ENCODE measurements at regions not wholly inside any gene's neighbourhood (a gene's known extent, or its start where the extent isn't known, plus 50 kb on each side); places are given as distances from the start of the nearest gene placed in this dataset.

DNA sequence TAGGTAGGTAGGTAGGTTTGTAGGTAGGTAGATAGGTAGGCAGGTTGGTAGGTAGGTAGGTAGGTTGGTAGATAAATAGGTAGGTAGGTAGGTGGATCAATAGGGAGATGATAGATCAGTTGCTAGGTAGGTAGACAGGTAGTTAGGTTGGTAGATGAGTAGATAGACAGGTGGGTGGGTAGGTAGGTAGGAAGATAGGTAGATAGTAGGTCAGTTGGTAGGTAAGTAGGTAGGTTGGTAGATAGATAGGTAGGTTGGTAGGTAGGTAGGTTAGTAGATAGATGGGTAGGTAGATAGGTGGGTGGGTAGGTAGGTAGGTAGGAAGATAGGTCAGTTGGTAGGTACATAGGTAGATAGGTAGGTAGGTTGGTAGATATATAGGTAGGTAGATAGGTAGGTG, 72.0 kb upstream of the PDE10A start:
- H3K4me1 Mint-ChIP-seq (ENCODE audit: unreplicated experiment) = no peaks in the 10 kb centered on the region
- TF ChIP-seq, protein P1, sequence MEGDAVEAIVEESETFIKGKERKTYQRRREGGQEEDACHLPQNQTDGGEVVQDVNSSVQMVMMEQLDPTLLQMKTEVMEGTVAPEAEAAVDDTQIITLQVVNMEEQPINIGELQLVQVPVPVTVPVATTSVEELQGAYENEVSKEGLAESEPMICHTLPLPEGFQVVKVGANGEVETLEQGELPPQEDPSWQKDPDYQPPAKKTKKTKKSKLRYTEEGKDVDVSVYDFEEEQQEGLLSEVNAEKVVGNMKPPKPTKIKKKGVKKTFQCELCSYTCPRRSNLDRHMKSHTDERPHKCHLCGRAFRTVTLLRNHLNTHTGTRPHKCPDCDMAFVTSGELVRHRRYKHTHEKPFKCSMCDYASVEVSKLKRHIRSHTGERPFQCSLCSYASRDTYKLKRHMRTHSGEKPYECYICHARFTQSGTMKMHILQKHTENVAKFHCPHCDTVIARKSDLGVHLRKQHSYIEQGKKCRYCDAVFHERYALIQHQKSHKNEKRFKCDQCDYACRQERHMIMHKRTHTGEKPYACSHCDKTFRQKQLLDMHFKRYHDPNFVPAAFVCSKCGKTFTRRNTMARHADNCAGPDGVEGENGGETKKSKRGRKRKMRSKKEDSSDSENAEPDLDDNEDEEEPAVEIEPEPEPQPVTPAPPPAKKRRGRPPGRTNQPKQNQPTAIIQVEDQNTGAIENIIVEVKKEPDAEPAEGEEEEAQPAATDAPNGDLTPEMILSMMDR (IDR thresholded peaks at IDR 0.05; ENCODE audit: unreplicated experiment) = no peak
- no peak overlapping the region for H3K4me3 Mint-ChIP-seq (ENCODE audit: unreplicated experiment)
- H3K27me3 Mint-ChIP-seq (ENCODE audit: unreplicated experiment) = peaks cover 2% of the 10 kb centered on the region
- H3K36me3 Mint-ChIP-seq (ENCODE audit: low read depth, unreplicated experiment) = peaks cover 3% of the 10 kb centered on the region
- no peak overlapping the region for H3K27ac Mint-ChIP-seq (ENCODE audit: unreplicated experiment)
- no peak for DNase-seq (ENCODE audit: low spot score)
- no peaks in the 10 kb centered on the region for H3K9me3 Mint-ChIP-seq (ENCODE audit: unreplicated experiment)

DNA sequence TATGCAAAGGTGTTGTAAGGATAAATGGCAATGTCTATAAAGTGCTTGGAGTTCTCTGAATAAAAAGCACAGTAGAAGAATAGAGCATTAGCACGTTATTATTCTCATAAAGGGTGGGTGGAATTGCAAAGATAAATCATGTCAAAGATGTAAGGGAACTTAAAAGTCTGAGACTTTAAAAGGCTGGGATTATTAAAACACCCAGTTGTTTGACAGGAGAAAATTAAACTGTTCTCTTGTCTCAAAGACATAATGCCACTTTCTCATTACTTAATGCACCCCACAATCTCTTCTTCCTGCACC, 70.4 kb upstream of the PDE10A start:
- H3K27me3 Mint-ChIP-seq (ENCODE audit: unreplicated experiment) = peaks cover 2% of the 10 kb centered on the region
- no peaks in the 10 kb centered on the region for H3K4me1 Mint-ChIP-seq (ENCODE audit: unreplicated experiment)
- no peak for DNase-seq (ENCODE audit: low spot score)
- no peak overlapping the region for H3K4me3 Mint-ChIP-seq (ENCODE audit: unreplicated experiment)
- TF ChIP-seq, protein P1 (IDR thresholded peaks at IDR 0.05; ENCODE audit: unreplicated experiment) = no peak
- peaks cover 3% of the 10 kb centered on the region for H3K36me3 Mint-ChIP-seq (ENCODE audit: low read depth, unreplicated experiment)
- H3K27ac Mint-ChIP-seq (ENCODE audit: unreplicated experiment) = no peak overlapping the region
- no peaks in the 10 kb centered on the region for H3K9me3 Mint-ChIP-seq (ENCODE audit: unreplicated experiment)

DNA sequence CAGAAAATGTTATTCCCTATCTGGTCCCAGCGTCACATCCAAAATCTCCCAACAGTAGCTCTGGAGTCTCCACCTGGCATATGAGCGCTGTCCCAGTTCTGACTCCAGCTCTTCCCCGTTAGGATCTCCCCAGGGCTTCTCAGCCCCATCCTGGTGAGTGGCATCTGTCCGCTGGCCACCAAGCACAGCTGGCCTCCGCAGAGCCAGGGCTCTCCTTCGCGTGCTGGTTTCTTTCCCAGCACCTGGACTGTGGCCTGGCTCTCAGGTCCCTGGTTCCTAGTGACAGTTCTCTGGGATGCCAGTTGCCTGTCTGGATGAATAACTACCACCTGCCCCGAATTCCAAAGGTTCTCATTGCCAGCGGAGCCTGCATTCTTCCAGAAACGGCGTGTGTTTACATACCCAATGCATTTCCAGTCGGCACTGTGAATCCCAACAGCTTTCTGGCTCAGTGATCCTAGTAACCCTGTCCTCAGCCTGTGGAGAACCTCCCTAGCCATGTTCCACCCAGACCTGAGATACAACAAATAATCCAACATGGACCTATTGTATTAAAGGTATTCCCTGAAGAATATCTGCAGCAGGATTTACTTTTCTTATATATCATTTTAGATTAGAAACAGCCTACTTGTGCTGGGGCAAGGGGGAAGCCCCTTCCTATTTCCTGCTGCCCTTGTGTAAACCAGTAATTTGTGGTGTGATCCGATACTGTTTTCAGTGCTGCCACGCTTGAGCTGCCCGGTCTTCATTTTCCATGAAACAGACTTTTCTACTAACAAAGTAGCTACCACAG, 69.9 kb upstream of the PDE10A start:
- Mint-ChIP-seq H3K4me3 (ENCODE audit: unreplicated experiment) (no peak overlapping the region), H3K9me3 (ENCODE audit: unreplicated experiment) (no peaks in the 10 kb centered on the region), H3K4me1 (ENCODE audit: unreplicated experiment) (no peaks in the 10 kb centered on the region), H3K27me3 (ENCODE audit: unreplicated experiment) (peaks cover 2% of the 10 kb centered on the region), H3K36me3 (ENCODE audit: low read depth, unreplicated experiment) (peaks cover 3% of the 10 kb centered on the region), H3K27ac (ENCODE audit: unreplicated experiment) (no peak overlapping the region)
- TF ChIP-seq, protein P1 (IDR thresholded peaks at IDR 0.05; ENCODE audit: unreplicated experiment) = no peak
- DNase-seq (ENCODE audit: low spot score) = no peak

DNA sequence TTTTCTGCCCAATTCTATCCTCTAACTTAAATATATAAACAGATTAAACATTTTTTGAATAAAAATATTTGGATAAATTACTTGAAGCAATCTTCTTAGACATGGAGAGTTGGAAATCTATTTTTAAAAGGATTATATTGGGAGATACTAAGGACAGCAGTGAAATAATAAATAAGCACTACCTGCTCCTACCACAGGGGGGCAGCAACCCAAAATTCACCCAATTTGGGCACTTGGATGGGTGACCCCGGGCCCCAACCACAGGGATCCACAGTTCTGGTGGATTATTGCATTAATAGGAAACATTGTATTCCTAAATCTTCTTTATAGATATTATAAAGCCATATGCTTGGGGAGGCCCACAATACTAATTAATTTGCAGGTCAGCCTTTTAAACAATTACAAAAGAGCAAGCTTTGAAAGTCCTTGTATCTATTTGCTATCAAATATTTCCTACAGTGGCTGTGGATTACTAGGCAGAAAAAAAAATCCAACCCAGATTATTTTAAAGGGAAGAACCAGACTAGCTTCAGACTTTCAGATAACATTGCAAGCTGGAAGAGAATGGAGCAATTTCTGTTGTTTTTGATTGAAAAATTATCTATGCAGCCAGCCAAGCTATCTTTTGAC, 66.4 kb upstream of the PDE10A start:
- no peak overlapping the region for H3K27ac Mint-ChIP-seq (ENCODE audit: unreplicated experiment)
- H3K9me3 Mint-ChIP-seq (ENCODE audit: unreplicated experiment) = no peaks in the 10 kb centered on the region
- H3K4me3 Mint-ChIP-seq (ENCODE audit: unreplicated experiment) = no peak overlapping the region
- H3K4me1 Mint-ChIP-seq (ENCODE audit: unreplicated experiment) = no peaks in the 10 kb centered on the region
- DNase-seq (ENCODE audit: low spot score) = peak; percentile 67
- peaks cover 8% of the 10 kb centered on the region for H3K27me3 Mint-ChIP-seq (ENCODE audit: unreplicated experiment)
- TF ChIP-seq, protein P1 (IDR thresholded peaks at IDR 0.05; ENCODE audit: unreplicated experiment) = peak; percentile 97
- H3K36me3 Mint-ChIP-seq (ENCODE audit: low read depth, unreplicated experiment) = no peaks in the 10 kb centered on the region

DNA sequence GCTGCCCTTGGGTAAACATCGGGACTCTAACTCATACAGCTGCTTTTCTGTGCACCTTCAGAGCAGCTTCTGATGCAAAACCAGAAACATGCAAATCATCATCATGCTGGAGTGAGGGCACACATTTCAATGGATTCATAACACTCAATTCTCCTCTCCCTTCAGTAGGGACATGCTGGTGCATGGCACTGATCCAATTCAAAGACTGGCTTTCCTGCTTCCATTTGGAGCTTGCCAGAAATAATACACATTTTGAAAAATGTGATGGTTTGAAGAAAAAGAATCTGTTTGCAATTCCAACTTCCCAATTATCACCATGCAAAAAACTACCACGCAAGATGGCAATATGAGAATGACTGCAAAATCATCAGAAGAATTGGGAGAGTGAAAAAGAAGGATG, 65.2 kb upstream of the PDE10A start:
- no peak for DNase-seq (ENCODE audit: low spot score)
- no peaks in the 10 kb centered on the region for H3K36me3 Mint-ChIP-seq (ENCODE audit: low read depth, unreplicated experiment)
- no peak overlapping the region for H3K4me3 Mint-ChIP-seq (ENCODE audit: unreplicated experiment)
- TF ChIP-seq, protein P1 (IDR thresholded peaks at IDR 0.05; ENCODE audit: unreplicated experiment) = no peak
- H3K27ac Mint-ChIP-seq (ENCODE audit: unreplicated experiment) = no peak overlapping the region
- H3K4me1 Mint-ChIP-seq (ENCODE audit: unreplicated experiment) = no peaks in the 10 kb centered on the region
- no peaks in the 10 kb centered on the region for H3K9me3 Mint-ChIP-seq (ENCODE audit: unreplicated experiment)
- peaks cover 8% of the 10 kb centered on the region for H3K27me3 Mint-ChIP-seq (ENCODE audit: unreplicated experiment)

Measured in endothelial cell (in vitro differentiated cells).